T-cell (primary cell): ENCODE measurements at regions not wholly inside any gene's neighbourhood (a gene's known extent, or its start where the extent isn't known, plus 50 kb on each side); places are given as distances from the start of the nearest gene placed in this dataset.

Experiments used
- ATAC-seq, 4 experiments: fragments of 200-7000 bp in 3 of 4; fragments of 150-1000 bp in 1 of 4; cut with Tn5 transposase; replicated peaks in 1 of 4; 1 replicate in 3 of 4; 2 replicates in 1 of 4; pipeline ENCODE4 v1.10.0; 2021; ENCODE audit warnings: moderate library complexity in 3 of 4, mild to moderate bottlenecking in 2 of 4, moderate number of reproducible peaks in 1 of 4
- CTCF ChIA-PET, 2 donors: fragments of 300-600 bp; sonication (Branson Sonifier 250); formaldehyde crosslinking; loops; one replicate each; lab custom pipeline; 2022; ENCODE audit warnings: antibody characterized with exemption in 2 of 2; lab: Charles Lee
- POLR2A ChIA-PET, 2 donors: fragments of 300-600 bp; sonication (Branson Sonifier 250); formaldehyde crosslinking; loops; one replicate each; lab custom pipeline; 2022; ENCODE audit warnings: antibody characterized with exemption in 2 of 2; lab: Charles Lee
- DNase-seq, 35 experiments: peaks; one replicate each; pipeline versions ENCODE4 v3.0.0 to v3.0.0-alpha.2; 2013 to 2023
- H3K27ac ChIP-seq: one replicate; pipeline ENCODE4 v1.5.1; 2013; ENCODE audit warnings: low read length
- H3K27me3 ChIP-seq, 2 experiments: replicated peaks in 1 of 2; 1 replicate in 1 of 2; 2 replicates in 1 of 2; pipeline versions ENCODE4 v1.6.1 to v1.7.0; 2013; ENCODE audit warnings: low read length in 1 of 2, mixed read lengths in 1 of 2; ENCODE audit not compliant: control insufficient read depth in 2 of 2, insufficient read depth in 2 of 2; ENCODE audit errors: extremely low read depth in 1 of 2
- H3K36me3 ChIP-seq, 2 donors: 1 replicate in 1 of 2; 2 replicates in 1 of 2; pipeline versions ENCODE4 v1.6.1 to v1.7.0; 2013; ENCODE audit warnings: low read length in 1 of 2; ENCODE audit not compliant: control insufficient read depth in 2 of 2, insufficient read depth in 1 of 2; ENCODE audit errors: extremely low read depth in 1 of 2
- H3K4me1 ChIP-seq, 2 experiments: 1 replicate in 1 of 2; 2 replicates in 1 of 2; pipeline versions ENCODE4 v1.6.1 to v1.7.0; 2013; ENCODE audit warnings: low read length in 2 of 2, mixed read lengths in 1 of 2; ENCODE audit not compliant: insufficient read depth in 2 of 2, control insufficient read depth in 1 of 2; ENCODE audit errors: extremely low read depth in 1 of 2
- H3K4me3 ChIP-seq, 2 donors: 1 replicate in 1 of 2; 2 replicates in 1 of 2; pipeline versions ENCODE4 v1.5.1 to v1.7.0; 2013; ENCODE audit warnings: mild to moderate bottlenecking in 2 of 2, low read length in 1 of 2, moderate library complexity in 1 of 2; ENCODE audit not compliant: control insufficient read depth in 1 of 2; ENCODE audit errors: extremely low read depth in 1 of 2
- H3K9me3 ChIP-seq: 2 replicates; pipeline ENCODE4 v1.7.0; 2013
- H3K27ac Mint-ChIP-seq, 2 donors: one replicate each; pipeline ENCODE4 v1.8.0; 2020 to 2021; ENCODE audit warnings: mild to moderate bottlenecking in 2 of 2, mixed read lengths in 2 of 2
- H3K27me3 Mint-ChIP-seq, 2 donors: one replicate each; pipeline ENCODE4 v1.8.0; 2021 to 2022; ENCODE audit warnings: mixed read lengths in 2 of 2
- H3K36me3 Mint-ChIP-seq: one replicate; pipeline ENCODE4 v1.8.0; 2021; ENCODE audit warnings: mixed read lengths
- H3K4me1 Mint-ChIP-seq, 3 donors: one replicate each; pipeline ENCODE4 v1.8.0; 2020 to 2022; ENCODE audit warnings: mixed read lengths in 3 of 3, mild to moderate bottlenecking in 1 of 3
- H3K4me3 Mint-ChIP-seq, 3 donors: one replicate each; pipeline ENCODE4 v1.8.0; 2020 to 2022; ENCODE audit warnings: mild to moderate bottlenecking in 3 of 3, mixed read lengths in 3 of 3, moderate library complexity in 3 of 3
- H3K9me3 Mint-ChIP-seq, 3 donors: one replicate each; pipeline ENCODE4 v1.8.0; 2020 to 2022; ENCODE audit warnings: mixed read lengths in 3 of 3
- whole genome bisulfite sequencing: methylation state at CpG from one replicate; pipeline ENCODE4 v1.1.5; 2013; ENCODE audit warnings: missing lambda C conversion rate; ENCODE audit not compliant: insufficient coverage; 5-methylcytosine and 5-hydroxymethylcytosine counted together

- CTCF ChIA-PET: no interaction called here
- Histone ChIP-seq H3K4me3 (no peak overlapping the region), H3K27ac (no peak overlapping the region), H3K9me3 (no peaks in the 10 kb centered on the region), H3K36me3 (no peaks in the 10 kb centered on the region), H3K4me1 (no peaks in the 10 kb centered on the region), H3K27me3 (no peaks in the 10 kb centered on the region)
- DNase-seq (no peak), ATAC-seq (no peak)
- no peak overlapping the region for H3K27ac Mint-ChIP-seq
- WGBS: no CpG with 5 or more reads among the region's 3 CpGs
- no peaks in the 10 kb centered on the region for H3K9me3 Mint-ChIP-seq
- no peaks in the 10 kb centered on the region for H3K36me3 Mint-ChIP-seq
- no peaks in the 10 kb centered on the region for H3K4me1 Mint-ChIP-seq
- H3K27me3 Mint-ChIP-seq: peaks cover 0 to 5% of the 10 kb centered on the region in 2 donors
- H3K4me3 Mint-ChIP-seq: no peak overlapping the region
- POLR2A ChIA-PET: no interaction called here
These were observed 844.5 kb downstream of the NLGN4Y start for GRCh38 chrY:15368786-15369185.

- Histone ChIP-seq H3K4me1 (no peaks in the 10 kb centered on the region), H3K9me3 (no peaks in the 10 kb centered on the region), H3K27me3 (no peaks in the 10 kb centered on the region), H3K36me3 (no peaks in the 10 kb centered on the region), H3K4me3 (no peak overlapping the region), H3K27ac (no peak overlapping the region)
- ATAC-seq (no peak), DNase-seq (no peak)
- WGBS: no CpG with 5 or more reads among the region's 1 CpG
- no peaks in the 10 kb centered on the region for H3K27me3 Mint-ChIP-seq
- H3K4me3 Mint-ChIP-seq: no peak overlapping the region
- H3K36me3 Mint-ChIP-seq: no peaks in the 10 kb centered on the region
- ChIA-PET CTCF (no interaction called here), POLR2A (no interaction called here)
- no peaks in the 10 kb centered on the region for H3K4me1 Mint-ChIP-seq
- H3K9me3 Mint-ChIP-seq: no peaks in the 10 kb centered on the region
- no peak overlapping the region for H3K27ac Mint-ChIP-seq
These were observed 860.8 kb downstream of the NLGN4Y start for GRCh38 chrY:15385178-15385577.

GRCh38 chrY:15397556-15398280 is 873.4 kb downstream of the NLGN4Y start:
- Mint-ChIP-seq H3K36me3 (no peaks in the 10 kb centered on the region), H3K4me3 (no peak overlapping the region), H3K27ac (no peak overlapping the region), H3K9me3 (no peaks in the 10 kb centered on the region), H3K27me3 (no peaks in the 10 kb centered on the region), H3K4me1 (no peaks in the 10 kb centered on the region)
- 100% methylated on average over 1 of the region's 1 CpG for WGBS
- DNase-seq: no peak
- Histone ChIP-seq H3K27ac (no peak overlapping the region), H3K27me3 (no peaks in the 10 kb centered on the region), H3K4me3 (no peak overlapping the region), H3K4me1 (no peaks in the 10 kb centered on the region), H3K36me3 (no peaks in the 10 kb centered on the region), H3K9me3 (no peaks in the 10 kb centered on the region)
- CTCF ChIA-PET: no interaction called here
- POLR2A ChIA-PET: no interaction called here
- no peak for ATAC-seq

GRCh38 chrY:15402451-15402850 is 878.1 kb downstream of the NLGN4Y start:
- Mint-ChIP-seq H3K27ac (no peak overlapping the region), H3K36me3 (no peaks in the 10 kb centered on the region), H3K9me3 (peaks cover 0 to 4% (median 0%) of the 10 kb centered on the region in 3 donors), H3K27me3 (no peaks in the 10 kb centered on the region), H3K4me1 (peaks cover 0 to 3% (median 0%) of the 10 kb centered on the region in 3 donors), H3K4me3 (no peak overlapping the region)
- no peaks in the 10 kb centered on the region for H3K9me3 ChIP-seq
- ChIA-PET POLR2A (no interaction called here), CTCF (no interaction called here)
- H3K4me1 ChIP-seq: no peaks in the 10 kb centered on the region
- no peak overlapping the region for H3K27ac ChIP-seq
- no peak for DNase-seq
- H3K36me3 ChIP-seq: no peaks in the 10 kb centered on the region
- WGBS: no CpG with 5 or more reads among the region's 2 CpGs
- no peak for ATAC-seq
- H3K4me3 ChIP-seq: no peak overlapping the region
- no peaks in the 10 kb centered on the region for H3K27me3 ChIP-seq

DNA sequence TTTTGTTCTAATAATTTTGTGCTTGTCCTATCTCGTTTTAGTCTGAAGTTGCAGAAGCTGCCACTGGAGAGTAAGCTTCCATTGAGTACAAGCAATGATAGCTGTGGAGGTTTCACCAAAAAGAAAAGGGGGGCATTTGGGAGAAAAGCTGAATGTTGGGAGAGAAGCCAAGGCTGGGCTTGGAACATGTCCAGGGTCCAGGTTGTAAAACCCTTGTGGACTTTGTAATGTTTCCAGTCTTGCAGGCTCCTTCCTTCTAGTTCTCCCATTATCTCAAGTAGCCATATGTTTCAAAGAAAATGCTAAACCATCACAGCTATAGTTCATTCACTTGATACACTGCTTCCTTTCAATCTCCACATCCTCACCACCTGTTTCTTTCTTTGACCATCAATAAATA is 880.2 kb downstream of the NLGN4Y start:
- Mint-ChIP-seq H3K27me3 (peaks cover 0 to 2% of the 10 kb centered on the region in 2 donors), H3K4me1 (peaks cover 0 to 3% (median 0%) of the 10 kb centered on the region in 3 donors), H3K4me3 (no peak overlapping the region), H3K36me3 (no peaks in the 10 kb centered on the region), H3K9me3 (peaks cover 0 to 6% (median 0%) of the 10 kb centered on the region in 3 donors), H3K27ac (no peak overlapping the region)
- ChIA-PET POLR2A (no interaction called here), CTCF (no interaction called here)
- no peak overlapping the region for H3K27ac ChIP-seq
- H3K27me3 ChIP-seq: no peaks in the 10 kb centered on the region
- no peak for DNase-seq
- no peaks in the 10 kb centered on the region for H3K4me1 ChIP-seq
- H3K36me3 ChIP-seq: no peaks in the 10 kb centered on the region
- no peaks in the 10 kb centered on the region for H3K9me3 ChIP-seq
- H3K4me3 ChIP-seq: no peak overlapping the region
- WGBS: no CpG with 5 or more reads among the region's 1 CpG
- ATAC-seq: no peak

DNA sequence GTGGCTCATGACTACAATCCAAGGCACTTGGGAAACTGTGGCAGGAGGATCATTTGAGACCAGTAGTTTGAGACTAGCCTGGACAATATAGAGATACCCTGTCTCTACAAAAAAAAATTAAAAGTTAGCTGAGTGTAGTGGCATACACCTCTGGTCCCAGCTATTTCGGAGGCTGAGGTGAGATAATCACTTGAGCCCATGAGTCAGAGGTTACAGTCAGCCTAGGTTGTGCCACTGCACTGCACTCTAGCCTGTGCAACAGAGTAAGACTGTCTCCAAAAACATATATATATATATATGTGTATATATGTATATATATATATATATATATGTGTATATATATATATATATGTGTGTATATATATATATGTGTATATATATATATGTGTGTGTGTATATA is 890.8 kb downstream of the NLGN4Y start:
- Histone ChIP-seq H3K36me3 (no peaks in the 10 kb centered on the region), H3K9me3 (no peaks in the 10 kb centered on the region), H3K4me3 (no peak overlapping the region), H3K27me3 (no peaks in the 10 kb centered on the region), H3K27ac (no peak overlapping the region), H3K4me1 (no peaks in the 10 kb centered on the region)
- no peak overlapping the region for H3K27ac Mint-ChIP-seq
- no peaks in the 10 kb centered on the region for H3K9me3 Mint-ChIP-seq
- no peak overlapping the region for H3K4me3 Mint-ChIP-seq
- no peaks in the 10 kb centered on the region for H3K36me3 Mint-ChIP-seq
- ATAC-seq (no peak), DNase-seq (no peak)
- H3K4me1 Mint-ChIP-seq: no peaks in the 10 kb centered on the region
- H3K27me3 Mint-ChIP-seq: no peaks in the 10 kb centered on the region
- ChIA-PET POLR2A (no interaction called here), CTCF (no interaction called here)
- WGBS: no CpG with 5 or more reads among the region's 1 CpG

GRCh38 chrY:15418613-15419012 is 894.3 kb downstream of the NLGN4Y start:
- H3K4me3 Mint-ChIP-seq: no peak overlapping the region
- H3K27ac Mint-ChIP-seq: no peak overlapping the region
- H3K27me3 ChIP-seq: no peaks in the 10 kb centered on the region
- no peaks in the 10 kb centered on the region for H3K9me3 ChIP-seq
- CTCF ChIA-PET: no interaction called here
- no peaks in the 10 kb centered on the region for H3K27me3 Mint-ChIP-seq
- H3K36me3 ChIP-seq: no peaks in the 10 kb centered on the region
- no peak for DNase-seq
- no peaks in the 10 kb centered on the region for H3K9me3 Mint-ChIP-seq
- POLR2A ChIA-PET: no interaction called here
- no peak overlapping the region for H3K27ac ChIP-seq
- no peaks in the 10 kb centered on the region for H3K36me3 Mint-ChIP-seq
- no peaks in the 10 kb centered on the region for H3K4me1 ChIP-seq
- no peak overlapping the region for H3K4me3 ChIP-seq
- H3K4me1 Mint-ChIP-seq: peaks cover 0 to 7% (median 0%) of the 10 kb centered on the region in 3 donors
- ATAC-seq: no peak
